Spleen (tissue), 11 donors: ENCODE measurements at regions not wholly inside any gene's neighbourhood (a gene's known extent, or its start where the extent isn't known, plus 50 kb on each side); places are given as distances from the start of the nearest gene placed in this dataset.
"Not testable (repeated sequence)": the region's sequence is repeated elsewhere in the genome, so short reads cannot be mapped to it uniquely, and the experiment has no call there.

Experiments
- DNase-seq: peaks from one replicate; pipeline ENCODE4 v3.0.0-alpha.2; 2020
- H3K27ac ChIP-seq, 8 donors: fragments of 200-600 bp; sonication (generic) in 7 of 8; 1 replicate in 4 of 8; 2 replicates in 4 of 8; pipeline versions ENCODE4 v1.5.0 to v1.8.0; 2016 to 2021; ENCODE audit warnings: inconsistent platforms in 4 of 8, mild to moderate bottlenecking in 4 of 8, moderate library complexity in 1 of 8
- H3K27me3 ChIP-seq, 7 donors: fragments of 200-600 bp; sonication (generic) in 6 of 7; replicated peaks in 1 of 7; 1 replicate in 4 of 7; 2 replicates in 3 of 7; pipeline versions ENCODE4 v1.5.0 to v1.8.0; 2016 to 2021; ENCODE audit warnings: inconsistent platforms in 3 of 7, mild to moderate bottlenecking in 1 of 7
- H3K36me3 ChIP-seq, 6 donors: fragments of 200-600 bp; sonication (generic) in 5 of 6; 1 replicate in 4 of 6; 2 replicates in 2 of 6; pipeline versions ENCODE4 v1.5.0 to v1.8.0; 2016 to 2021; ENCODE audit warnings: inconsistent platforms in 2 of 6
- H3K4me1 ChIP-seq, 6 donors: fragments of 200-600 bp; sonication (generic) in 5 of 6; 1 replicate in 3 of 6; 2 replicates in 3 of 6; pipeline versions ENCODE4 v1.5.0 to v1.8.0; 2016 to 2021; ENCODE audit warnings: inconsistent platforms in 3 of 6
- H3K4me3 ChIP-seq, 8 donors: fragments of 200-600 bp; sonication (generic) in 7 of 8; 1 replicate in 4 of 8; 2 replicates in 4 of 8; pipeline versions ENCODE4 v1.5.0 to v1.8.0; 2016 to 2021; ENCODE audit warnings: inconsistent platforms in 4 of 8, mild to moderate bottlenecking in 4 of 8, moderate library complexity in 2 of 8
- H3K9me3 ChIP-seq, 8 donors: fragments of 200-600 bp; sonication (generic) in 7 of 8; 1 replicate in 4 of 8; 2 replicates in 4 of 8; pipeline versions ENCODE4 v1.5.0 to v1.8.0; 2016 to 2021; ENCODE audit warnings: inconsistent platforms in 4 of 8
- POLR2A ChIP-seq, 3 donors: fragments of 450-650 bp; IDR thresholded peaks; one replicate each; pipeline ENCODE4 v1.5.1; 2017; ENCODE audit warnings: antibody characterized with exemption in 3 of 3, mild to moderate bottlenecking in 1 of 3
- POLR2AphosphoS5 ChIP-seq, 3 donors: sonication (generic); formaldehyde crosslinking; IDR thresholded peaks; one replicate each; pipeline ENCODE4 v1.5.1; 2017; ENCODE audit warnings: antibody characterized with exemption in 3 of 3
- WGBS, 5 donors: extraction: QIAGEN DNeasy Blood & Tissue Kit in 3 of 5; methylation state at CpG; one replicate each; pipeline versions ENCODE4 v1.1.5 to v1.1.7; 2013 to 2018; 5-methylcytosine and 5-hydroxymethylcytosine counted together
- intact Hi-C: fragments of 100-400 bp; cut with DNase I; formaldehyde crosslinking; loops from one replicate; pipeline ENCODE4 v1.15.0; 2023; ENCODE audit warnings: low total_unique reads
- TF ChIP-seq, protein P1 (sequence below), 11 experiments: fragments of 200-600 bp in 7 of 11; fragments of 450-650 bp in 4 of 11; sonication (generic) in 4 of 11; IDR thresholded peaks in 8 of 11; conservative IDR thresholded peaks in 3 of 11; 1 replicate in 7 of 11; 2 replicates in 4 of 11; pipeline versions ENCODE4 v1.4.0 to v1.8.0; 2016 to 2021; ENCODE audit warnings: antibody characterized with exemption in 11 of 11, inconsistent platforms in 4 of 11, mild to moderate bottlenecking in 1 of 11
- donor health status: healthy with polysubstance abuse.
- donor health status: DM: no; HTN: no; CAD: no; lungs with moderate emphysema.
- donor health status: DM: no; HTN: no; CAD: no.
- donor health status: Bipolar disorder and iron deficiency.
- donor health status: healthy.
- donor health status: DM: no; HTN: no; CAD: no.
- donor health status: DM: yes; HTN: yes; CAD: no.

DNA sequence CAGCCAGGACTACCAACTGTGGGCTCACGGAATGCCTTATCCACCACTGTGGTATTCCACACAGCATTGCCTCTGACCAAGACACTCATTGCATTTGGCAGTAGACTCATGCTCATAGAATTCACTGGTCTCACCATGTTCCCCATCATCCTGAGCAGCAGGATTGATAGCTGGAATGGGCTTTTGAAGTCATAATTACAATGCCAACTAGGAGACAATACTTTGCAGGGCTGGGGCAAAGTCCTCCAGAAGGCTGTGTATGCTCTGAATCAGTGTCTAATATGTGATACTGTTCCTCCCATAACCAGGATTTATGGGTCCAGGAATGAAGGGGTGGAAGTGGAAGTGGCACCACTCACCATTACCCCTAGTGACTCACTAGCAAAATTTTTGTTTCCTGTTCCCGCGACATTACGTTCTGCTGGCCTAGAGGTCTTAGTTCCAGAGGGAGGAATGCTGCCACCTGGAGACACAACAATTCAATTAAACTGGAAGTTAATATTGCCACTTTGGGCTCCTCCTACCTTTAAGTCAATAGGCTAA is 58.6 kb upstream of the CCDC80 start:
- intact Hi-C loops = no loop called here
- H3K9me3 ChIP-seq = no peaks in the 10 kb centered on the region
- no peaks in the 10 kb centered on the region for H3K36me3 ChIP-seq
- no peaks in the 10 kb centered on the region for H3K4me1 ChIP-seq
- DNase-seq = no peak
- no peaks in the 10 kb centered on the region for H3K27me3 ChIP-seq
- H3K27ac ChIP-seq = no peak overlapping the region
- no peak overlapping the region for H3K4me3 ChIP-seq
- 55 to 83% (median 72%) methylated on average over 4 of the region's 4 CpGs for WGBS, 5 donors
- TF ChIP-seq POLR2AphosphoS5 (IDR thresholded peaks at IDR 0.05) (no peak), POLR2A (IDR thresholded peaks at IDR 0.05) (no peak)
- TF ChIP-seq, protein P1, sequence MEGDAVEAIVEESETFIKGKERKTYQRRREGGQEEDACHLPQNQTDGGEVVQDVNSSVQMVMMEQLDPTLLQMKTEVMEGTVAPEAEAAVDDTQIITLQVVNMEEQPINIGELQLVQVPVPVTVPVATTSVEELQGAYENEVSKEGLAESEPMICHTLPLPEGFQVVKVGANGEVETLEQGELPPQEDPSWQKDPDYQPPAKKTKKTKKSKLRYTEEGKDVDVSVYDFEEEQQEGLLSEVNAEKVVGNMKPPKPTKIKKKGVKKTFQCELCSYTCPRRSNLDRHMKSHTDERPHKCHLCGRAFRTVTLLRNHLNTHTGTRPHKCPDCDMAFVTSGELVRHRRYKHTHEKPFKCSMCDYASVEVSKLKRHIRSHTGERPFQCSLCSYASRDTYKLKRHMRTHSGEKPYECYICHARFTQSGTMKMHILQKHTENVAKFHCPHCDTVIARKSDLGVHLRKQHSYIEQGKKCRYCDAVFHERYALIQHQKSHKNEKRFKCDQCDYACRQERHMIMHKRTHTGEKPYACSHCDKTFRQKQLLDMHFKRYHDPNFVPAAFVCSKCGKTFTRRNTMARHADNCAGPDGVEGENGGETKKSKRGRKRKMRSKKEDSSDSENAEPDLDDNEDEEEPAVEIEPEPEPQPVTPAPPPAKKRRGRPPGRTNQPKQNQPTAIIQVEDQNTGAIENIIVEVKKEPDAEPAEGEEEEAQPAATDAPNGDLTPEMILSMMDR (IDR thresholded peaks at IDR 0.05 in 8 of 11, conservative IDR thresholded peaks at IDR 0.05 in 3 of 11) = no peak

DNA sequence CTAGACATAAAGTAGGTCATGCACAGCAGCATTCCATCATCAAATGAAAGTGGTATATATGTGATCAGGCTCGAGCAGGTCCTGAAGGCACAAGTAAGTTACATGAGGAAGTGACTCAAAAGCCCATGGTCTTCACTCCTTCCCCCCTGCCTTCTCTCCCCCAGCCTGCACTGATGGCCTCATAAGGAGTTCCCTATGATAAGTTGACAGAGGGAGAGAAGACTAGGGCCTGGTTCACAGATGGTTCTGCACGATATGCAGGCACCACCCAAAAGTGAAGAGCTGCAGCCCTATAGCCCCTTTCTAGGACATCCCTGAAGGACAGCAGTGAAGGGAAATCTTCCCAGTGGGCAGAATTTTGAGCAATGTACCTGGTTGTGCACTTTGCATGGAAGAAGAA is 57.5 kb upstream of the CCDC80 start:
- H3K27ac ChIP-seq, H3K4me3 ChIP-seq, DNase-seq, H3K9me3 ChIP-seq, H3K4me1 ChIP-seq, H3K36me3 ChIP-seq, intact Hi-C loops, H3K27me3 ChIP-seq: not testable (repeated sequence)
- WGBS, 5 donors = 75 to 81% (median 79%) methylated on average over 2 of the region's 2 CpGs

DNA sequence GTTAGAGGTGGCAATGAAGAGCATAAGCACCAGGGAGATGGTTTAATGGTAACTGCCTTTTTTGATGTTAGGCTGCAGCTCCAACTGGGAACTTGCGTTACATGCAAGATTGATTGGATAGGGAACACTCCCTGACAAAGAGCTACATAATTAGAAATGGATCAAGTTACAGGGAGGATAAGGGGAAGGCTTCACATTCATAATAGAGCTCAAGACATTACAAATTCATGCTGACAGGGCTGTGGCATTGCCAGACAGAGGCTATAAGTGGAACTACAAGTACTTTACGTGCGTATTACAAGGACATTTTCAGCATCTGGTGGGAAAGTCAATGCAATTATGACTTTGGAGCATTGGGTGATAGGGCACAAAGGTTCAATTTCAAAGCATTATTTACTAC is 55.3 kb upstream of the CCDC80 start:
- H3K4me1 ChIP-seq, H3K4me3 ChIP-seq, DNase-seq, H3K27me3 ChIP-seq, H3K9me3 ChIP-seq, intact Hi-C loops, H3K27ac ChIP-seq, H3K36me3 ChIP-seq: not testable (repeated sequence)
- WGBS, 5 donors = 74 to 91% (median 82%) methylated on average over 3 of the region's 3 CpGs

DNA sequence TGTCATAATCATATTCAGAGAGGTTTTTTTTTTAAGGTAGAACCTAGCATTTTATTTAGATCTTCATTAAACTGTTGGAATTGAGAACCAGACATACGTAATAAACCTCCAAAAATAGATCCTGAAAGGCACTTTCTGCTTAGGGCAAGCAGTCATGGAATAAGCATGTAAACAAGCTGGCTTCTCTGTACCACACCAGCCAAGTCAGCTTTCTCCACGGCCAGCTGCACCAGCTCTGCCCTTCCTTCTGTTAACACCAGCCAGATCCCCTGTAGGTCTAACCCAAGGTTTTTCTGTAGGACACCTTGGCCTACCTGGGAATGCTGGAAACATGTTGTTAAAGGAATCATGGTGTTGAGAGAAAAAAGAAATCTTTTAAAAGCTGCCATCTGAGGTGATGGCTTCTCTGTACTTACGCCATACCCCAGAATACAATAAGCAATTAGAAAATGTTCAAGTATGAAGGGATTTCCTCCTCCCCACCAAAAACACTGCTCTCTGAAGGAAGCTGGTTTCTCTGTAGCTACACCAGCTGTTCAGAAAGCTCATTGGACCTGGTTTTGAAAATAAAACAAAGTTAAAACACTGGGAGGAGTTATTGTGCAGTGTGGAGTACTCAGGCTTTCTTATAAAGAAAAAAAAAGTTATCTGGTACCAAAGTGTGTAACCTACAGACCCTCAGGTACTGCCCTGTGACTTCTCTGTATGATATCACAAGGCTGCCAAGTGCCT is 54.6 kb upstream of the CCDC80 start:
- H3K9me3 ChIP-seq, H3K4me3 ChIP-seq, H3K27ac ChIP-seq, H3K27me3 ChIP-seq, DNase-seq, H3K36me3 ChIP-seq, intact Hi-C loops, H3K4me1 ChIP-seq: not testable (repeated sequence)
- WGBS, 5 donors = 60 to 83% (median 78%) methylated on average over 3 of the region's 3 CpGs

DNA sequence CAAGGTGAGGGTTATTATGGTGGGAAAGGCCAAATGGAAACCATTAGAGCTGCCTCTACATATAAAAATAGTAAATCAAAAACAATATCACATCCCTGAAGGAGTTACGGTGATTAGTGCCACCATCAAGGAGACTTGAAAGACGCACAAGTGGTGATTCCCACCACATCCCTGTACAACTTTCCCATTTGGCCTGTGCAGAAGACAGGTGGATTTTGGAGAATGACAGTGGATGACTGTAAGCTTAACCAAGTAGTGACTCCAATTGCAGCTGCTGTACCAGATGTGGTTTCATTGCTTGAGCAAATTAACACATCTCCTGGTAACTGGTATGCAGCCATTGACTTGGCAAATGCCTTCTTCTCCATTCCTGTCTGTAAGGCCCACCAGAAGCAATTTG is 54.0 kb upstream of the CCDC80 start:
- WGBS, 5 donors = 88 to 100% (median 95%) methylated on average over 2 of the region's 2 CpGs
- H3K9me3 ChIP-seq, H3K27ac ChIP-seq, H3K4me3 ChIP-seq, intact Hi-C loops, H3K27me3 ChIP-seq, H3K36me3 ChIP-seq, H3K4me1 ChIP-seq, DNase-seq: not testable (repeated sequence)

DNA sequence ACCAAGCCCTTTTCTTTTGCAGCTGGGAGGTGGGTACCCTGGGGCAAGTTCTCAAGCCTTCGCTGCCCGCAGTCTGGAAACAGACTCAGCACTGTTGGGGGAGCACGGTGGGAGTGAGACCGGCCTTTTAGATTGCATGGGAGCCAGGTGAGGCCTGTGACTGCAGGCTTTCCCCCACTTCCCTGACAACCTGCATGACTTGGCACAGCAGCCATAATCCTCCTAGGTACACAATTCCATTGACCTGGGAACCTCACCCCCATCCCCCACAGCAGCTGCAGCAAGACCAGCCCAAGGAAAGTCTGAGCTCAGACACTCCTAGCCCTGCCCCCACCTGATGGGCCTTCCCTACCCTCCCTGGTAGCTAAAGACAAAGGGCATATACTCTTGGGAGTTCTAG is 52.2 kb upstream of the CCDC80 start:
- no peak for DNase-seq
- intact Hi-C loops = no loop called here
- 89 to 100% (median 94%) methylated on average over 4 of the region's 4 CpGs for WGBS, 5 donors
- H3K4me3 ChIP-seq = no peak overlapping the region
- H3K27me3 ChIP-seq = no peaks in the 10 kb centered on the region
- no peak for TF ChIP-seq POLR2A (IDR thresholded peaks at IDR 0.05)
- TF ChIP-seq, protein P1 (IDR thresholded peaks at IDR 0.05 in 8 of 11, conservative IDR thresholded peaks at IDR 0.05 in 3 of 11) = no peak
- no peak for TF ChIP-seq POLR2AphosphoS5 (IDR thresholded peaks at IDR 0.05)
- H3K4me1 ChIP-seq = peaks cover 0 to 6% (median 0%) of the 10 kb centered on the region in 6 donors
- H3K27ac ChIP-seq = no peak overlapping the region
- H3K36me3 ChIP-seq = no peaks in the 10 kb centered on the region
- peaks cover 0 to 3% (median 0%) of the 10 kb centered on the region in 8 donors for H3K9me3 ChIP-seq
